Cardiac muscle cell (in vitro differentiated cells and primary cell): ENCODE measurements at regions not wholly inside any gene's neighbourhood (a gene's known extent, or its start where the extent isn't known, plus 50 kb on each side); places are given as distances from the start of the nearest gene placed in this dataset.

ENCODE experiments used
- DNase-seq, 2 donors: peaks; one replicate each; pipeline versions ENCODE4 v3.0.0 to v3.0.0-alpha.2; 2010 to 2017; ENCODE audit warnings: low read depth in 1 of 2, low spot score in 1 of 2
- H3K27ac ChIP-seq: fragments of 200-600 bp; sonication (generic); 2 replicates; pipeline ENCODE4 v1.5.1; 2016
- H3K27me3 ChIP-seq: fragments of 200-600 bp; sonication (generic); 2 replicates; pipeline ENCODE4 v1.6.0; 2016; ENCODE audit warnings: control low read depth
- H3K36me3 ChIP-seq: fragments of 200-600 bp; sonication (generic); 2 replicates; pipeline ENCODE4 v1.5.1; 2016; ENCODE audit warnings: control low read depth
- H3K4me1 ChIP-seq: fragments of 200-600 bp; sonication (generic); 2 replicates; pipeline ENCODE4 v1.8.1; 2017; ENCODE audit warnings: low read depth, mild to moderate bottlenecking, mixed run types
- H3K4me3 ChIP-seq: fragments of 200-600 bp; sonication (generic); 2 replicates; pipeline ENCODE4 v1.5.1; 2016; ENCODE audit warnings: mild to moderate bottlenecking
- H3K9me3 ChIP-seq: fragments of 200-600 bp; sonication (generic); 2 replicates; pipeline ENCODE4 v1.5.1; 2017; ENCODE audit warnings: low read depth, mild to moderate bottlenecking, control low read depth
- CTCF ChIP-seq: IDR thresholded peaks from 2 replicates; pipeline ENCODE4 v1.5.1; 2012; ENCODE audit warnings: low read depth, mild to moderate bottlenecking, low read length

GRCh38 chr4:152028131-152028530 is 267.3 kb upstream of the GATB start:
- no peak for DNase-seq

GRCh38 chr4:152024881-152025280 is 264.1 kb upstream of the GATB start:
- Histone ChIP-seq H3K4me1 (peaks cover 5% of the 10 kb centered on the region), H3K27me3 (no peaks in the 10 kb centered on the region), H3K9me3 (no peaks in the 10 kb centered on the region), H3K4me3 (no peak overlapping the region), H3K36me3 (no peaks in the 10 kb centered on the region), H3K27ac (no peak overlapping the region)
- DNase-seq = no peak
- no peak for TF ChIP-seq CTCF

More at GRCh38 chr4:152028131-152028530, 267.3 kb upstream of the GATB start:
- no peak for TF ChIP-seq CTCF
- H3K9me3 ChIP-seq = no peaks in the 10 kb centered on the region
- no peaks in the 10 kb centered on the region for H3K27me3 ChIP-seq
- no peak overlapping the region for H3K4me3 ChIP-seq
- H3K36me3 ChIP-seq = no peaks in the 10 kb centered on the region
- H3K4me1 ChIP-seq = no peaks in the 10 kb centered on the region
- H3K27ac ChIP-seq = no peak overlapping the region

GRCh38 chr4:152023674-152024073 is 262.9 kb upstream of the GATB start:
- DNase-seq = no peak

GRCh38 chr4:152022543-152022942 is 261.7 kb upstream of the GATB start:
- H3K27me3 ChIP-seq = no peaks in the 10 kb centered on the region
- no peaks in the 10 kb centered on the region for H3K36me3 ChIP-seq
- peaks cover 5% of the 10 kb centered on the region for H3K4me1 ChIP-seq
- H3K27ac ChIP-seq = no peak overlapping the region
- no peak for DNase-seq
- no peaks in the 10 kb centered on the region for H3K9me3 ChIP-seq
- H3K4me3 ChIP-seq = no peak overlapping the region
- TF ChIP-seq CTCF = no peak

More at GRCh38 chr4:152023674-152024073, 262.9 kb upstream of the GATB start:
- Histone ChIP-seq H3K4me1 (peaks cover 5% of the 10 kb centered on the region), H3K27me3 (no peaks in the 10 kb centered on the region), H3K4me3 (no peak overlapping the region), H3K36me3 (no peaks in the 10 kb centered on the region), H3K27ac (no peak overlapping the region), H3K9me3 (no peaks in the 10 kb centered on the region)
- no peak for TF ChIP-seq CTCF

GRCh38 chr4:152021788-152022438 is 261.1 kb upstream of the GATB start:
- Histone ChIP-seq H3K27me3 (no peaks in the 10 kb centered on the region), H3K4me1 (peaks cover 5% of the 10 kb centered on the region)
- TF ChIP-seq CTCF = no peak

More at GRCh38 chr4:152021788-152022438, 261.1 kb upstream of the GATB start:
- Histone ChIP-seq H3K4me3 (no peak overlapping the region), H3K27ac (no peak overlapping the region), H3K36me3 (no peaks in the 10 kb centered on the region), H3K9me3 (no peaks in the 10 kb centered on the region)
- no peak for DNase-seq
